OCI-LY3 (cell line): ENCODE measurements at regions not wholly inside any gene's neighbourhood (a gene's known extent, or its start where the extent isn't known, plus 50 kb on each side); places are given as distances from the start of the nearest gene placed in this dataset.

Source experiments
- EZH2phosphoT487 ChIP-seq: fragments of 200-600 bp; shearing (Covaris generic); IDR thresholded peaks from 2 replicates; pipeline ENCODE4 v1.6.1; 2018; ENCODE audit warnings: antibody characterized with exemption, mixed run types, low read depth
- TF ChIP-seq, protein P1 (sequence below): fragments of 200-600, 300-600 bp; sonication (generic); IDR thresholded peaks from 2 replicates; pipeline ENCODE4 v1.5.1; 2014; ENCODE audit warnings: antibody characterized with exemption, low read length, low read depth

DNA sequence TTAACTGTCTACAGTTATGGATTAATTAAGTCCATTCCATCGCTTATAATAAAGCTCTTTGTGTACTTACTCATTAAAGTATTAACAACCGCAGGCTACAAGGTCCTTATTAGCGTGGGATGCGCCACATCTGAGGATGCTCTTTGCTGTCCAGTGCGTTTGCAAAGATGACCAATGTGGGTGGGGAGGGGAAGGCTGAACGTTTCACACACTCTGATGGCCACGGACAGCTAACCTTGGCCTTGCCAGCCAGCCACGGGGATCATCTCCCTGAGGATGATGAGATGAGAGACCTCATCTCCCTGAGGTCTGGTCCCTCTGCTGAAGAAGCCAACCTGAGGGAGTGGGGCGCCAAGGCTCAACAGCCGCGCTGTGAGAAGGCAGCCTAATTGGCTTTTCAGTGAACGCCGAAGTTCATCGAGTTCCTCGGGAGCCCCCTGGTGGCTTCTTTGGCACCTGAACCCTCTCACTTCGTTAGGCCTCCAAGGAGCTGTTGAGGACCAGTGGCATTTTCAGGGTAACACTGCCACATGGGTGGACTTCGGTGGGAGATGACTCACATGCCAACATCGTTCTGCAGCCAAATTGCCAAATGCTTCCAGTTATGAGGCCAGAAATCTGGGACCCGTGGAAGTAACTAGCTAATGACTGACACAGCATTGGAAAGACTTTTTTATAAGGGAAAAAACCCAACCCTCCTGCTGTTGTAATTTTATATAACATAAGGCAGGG, 69.3 kb upstream of the SEC11C start:
- TF ChIP-seq, protein P1, sequence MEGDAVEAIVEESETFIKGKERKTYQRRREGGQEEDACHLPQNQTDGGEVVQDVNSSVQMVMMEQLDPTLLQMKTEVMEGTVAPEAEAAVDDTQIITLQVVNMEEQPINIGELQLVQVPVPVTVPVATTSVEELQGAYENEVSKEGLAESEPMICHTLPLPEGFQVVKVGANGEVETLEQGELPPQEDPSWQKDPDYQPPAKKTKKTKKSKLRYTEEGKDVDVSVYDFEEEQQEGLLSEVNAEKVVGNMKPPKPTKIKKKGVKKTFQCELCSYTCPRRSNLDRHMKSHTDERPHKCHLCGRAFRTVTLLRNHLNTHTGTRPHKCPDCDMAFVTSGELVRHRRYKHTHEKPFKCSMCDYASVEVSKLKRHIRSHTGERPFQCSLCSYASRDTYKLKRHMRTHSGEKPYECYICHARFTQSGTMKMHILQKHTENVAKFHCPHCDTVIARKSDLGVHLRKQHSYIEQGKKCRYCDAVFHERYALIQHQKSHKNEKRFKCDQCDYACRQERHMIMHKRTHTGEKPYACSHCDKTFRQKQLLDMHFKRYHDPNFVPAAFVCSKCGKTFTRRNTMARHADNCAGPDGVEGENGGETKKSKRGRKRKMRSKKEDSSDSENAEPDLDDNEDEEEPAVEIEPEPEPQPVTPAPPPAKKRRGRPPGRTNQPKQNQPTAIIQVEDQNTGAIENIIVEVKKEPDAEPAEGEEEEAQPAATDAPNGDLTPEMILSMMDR: peak; percentile 100
- no peak for TF ChIP-seq EZH2phosphoT487
